ENCODE measurements at regions not wholly inside any gene's neighbourhood (a gene's known extent, or its start where the extent isn't known, plus 50 kb on each side); places are given as distances from the start of the nearest gene placed in this dataset.

DNA sequence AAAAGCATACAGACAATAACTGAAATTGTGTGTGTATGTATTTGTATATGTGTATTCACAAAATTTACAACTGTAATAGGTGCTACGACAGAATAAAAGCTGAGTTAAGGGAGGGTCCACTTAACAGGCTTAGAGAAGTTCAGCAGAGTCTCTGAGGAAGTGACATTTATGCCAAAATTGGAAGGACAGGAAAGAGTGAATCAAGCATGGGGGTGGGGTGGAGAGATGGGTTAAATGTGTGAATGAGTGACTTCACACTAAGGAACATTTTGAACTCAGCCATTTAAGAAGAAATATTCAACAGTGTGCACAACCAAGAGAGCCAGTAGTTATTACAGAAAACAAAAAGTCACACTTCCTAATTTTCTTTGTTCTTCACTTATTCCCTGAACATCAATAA, 53.8 kb upstream of the RGS1 start:
- no peak for DNase-seq (ENCODE audit: low read depth in 1 of 2, low spot score in 1 of 2)

DNA sequence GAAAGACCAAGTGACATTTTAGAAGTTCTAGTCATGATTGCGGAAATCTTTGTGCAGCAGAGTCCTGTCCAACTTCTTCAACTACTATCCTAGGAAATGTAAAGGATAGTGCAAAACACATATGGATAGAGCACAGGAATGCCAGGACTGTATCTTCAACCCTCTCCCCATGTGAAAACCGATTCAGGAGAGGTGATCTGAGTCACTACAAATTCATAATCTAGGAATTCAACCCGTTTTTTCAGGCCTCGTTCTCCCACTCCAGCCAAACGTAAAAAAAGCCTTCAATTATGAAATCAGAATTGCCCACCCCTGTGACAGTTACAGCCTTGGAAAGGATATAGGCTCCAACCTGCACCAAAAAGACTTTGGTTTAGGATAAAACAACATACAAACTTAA, 52.9 kb upstream of the RGS1 start:
- no peak for DNase-seq (ENCODE audit: low read depth in 1 of 2, low spot score in 1 of 2)

DNA sequence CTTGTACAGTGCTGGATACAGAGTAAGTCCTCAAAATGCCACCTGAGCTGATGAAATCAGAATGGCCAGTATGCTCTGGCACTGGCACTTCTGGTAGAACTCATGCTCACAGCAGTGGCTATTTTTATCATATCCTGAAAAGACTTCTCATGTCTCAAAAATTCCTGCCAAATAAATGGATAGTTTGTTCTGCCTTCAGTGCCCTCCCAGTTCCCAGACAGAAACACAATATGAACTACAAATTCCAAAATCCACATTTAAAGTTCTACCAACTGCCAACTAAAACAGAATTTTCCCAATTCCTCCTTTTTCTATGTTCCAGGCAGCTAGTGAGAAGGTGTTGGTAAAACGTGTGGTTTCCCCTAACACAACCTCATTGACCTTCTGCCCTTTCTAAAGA, 51.4 kb upstream of the RGS1 start:
- no peak for DNase-seq (ENCODE audit: low read depth in 1 of 2, low spot score in 1 of 2)

Measured in activated CD4-positive, alpha-beta T cell treated with anti-CD3 and anti-CD28 coated beads, Interleukin-2, amount 50 U/mL, for 24 hours (primary cell).